K562 (cell line): ENCODE measurements at regions not wholly inside any gene's neighbourhood (a gene's known extent, or its start where the extent isn't known, plus 50 kb on each side); places are given as distances from the start of the nearest gene placed in this dataset.

ENCODE experiments used
- ATAC-seq: fragments of 200-7000 bp; cut with Tn5 transposase; 3 replicates; pipeline ENCODE4 v1.9.1; 2020; ENCODE audit warnings: moderate library complexity
- BruUV-seq: library from RNA; stranded (reverse); fragments of 400-500 nt; replicated peaks from 2 replicates; lab custom pipeline; 2021; lab: Mats Ljungman, UMichigan
- CTCF ChIA-PET: fragments of 300-600 bp; formaldehyde crosslinking; extraction: SDS; loops from one replicate; lab custom pipeline; 2021; ENCODE audit warnings: low intra/inter-chr PET ratio; lab: Yijun Ruan, JAX
- POLR2A ChIA-PET: fragments of 300-600, 350-650 bp; sonication (Branson Sonifier 250); formaldehyde crosslinking; extraction: SDS; loops from one replicate; lab custom pipeline; 2021; ENCODE audit warnings: antibody characterized with exemption, inconsistent platforms; lab: Yijun Ruan, JAX
- DNase-seq, 4 experiments: peaks; one replicate each; pipeline versions ENCODE4 v3.0.0 to v3.0.0-alpha.2; 2011 to 2018; ENCODE audit warnings: low spot score in 3 of 4, mixed read lengths in 3 of 4; ENCODE audit errors: extremely low read depth in 1 of 4
- FAIRE-seq: peaks from 2 replicates; lab custom pipeline; 2011; peaks lifted over from hg19 to GRCh38; lab: Jason Lieb, UNC
- H2AFZ ChIP-seq: 2 replicates; pipeline ENCODE4 v1.6.0; 2011; ENCODE audit warnings: low read depth, low read length, control low read depth, inconsistent platforms
- H3K27ac ChIP-seq: fragments of 200-600 bp; 3 replicates; pipeline ENCODE4 v1.8.0; 2011; ENCODE audit warnings: low read depth, mild to moderate bottlenecking, control low read depth, inconsistent platforms, low read length, moderate library complexity, mixed read lengths; ENCODE audit errors: extremely low read depth
- H3K27me3 ChIP-seq, 2 experiments: fragments of 300-600 bp in 1 of 2; 2 replicates in 1 of 2; 3 replicates in 1 of 2; pipeline versions ENCODE4 v1.6.0 to v1.8.0; 2011; ENCODE audit warnings: inconsistent platforms in 2 of 2, low read length in 2 of 2, mild to moderate bottlenecking in 1 of 2, mixed read lengths in 1 of 2, moderate library complexity in 1 of 2; ENCODE audit not compliant: control insufficient read depth in 2 of 2, insufficient read depth in 2 of 2
- H3K36me3 ChIP-seq: fragments of 300-600 bp; 3 replicates; pipeline ENCODE4 v1.8.0; 2011; ENCODE audit warnings: mild to moderate bottlenecking, low read length, inconsistent platforms; ENCODE audit not compliant: control insufficient read depth, insufficient read depth
- H3K4me1 ChIP-seq, 2 experiments: fragments of 200-600 bp in 1 of 2; replicated peaks in 1 of 2; 2 replicates in 1 of 2; 3 replicates in 1 of 2; pipeline versions ENCODE4 v1.5.1 to v1.8.0; 2011; ENCODE audit warnings: inconsistent platforms in 2 of 2, low read length in 2 of 2, mild to moderate bottlenecking in 1 of 2, mixed read lengths in 1 of 2, moderate library complexity in 1 of 2; ENCODE audit not compliant: control insufficient read depth in 2 of 2, insufficient read depth in 2 of 2
- H3K4me2 ChIP-seq: 2 replicates; pipeline ENCODE4 v1.6.1; 2011; ENCODE audit warnings: low read length, control low read depth, inconsistent platforms, mixed read lengths; ENCODE audit not compliant: insufficient read depth
- H3K4me3 ChIP-seq: fragments of 200-600 bp; sonication (generic), shearing (Covaris generic); 2 replicates; pipeline ENCODE4 v1.5.1; 2016; ENCODE audit warnings: control low read depth, inconsistent platforms
- H3K79me2 ChIP-seq: fragments of 200-600 bp; 3 replicates; pipeline ENCODE4 v1.8.0; 2011; ENCODE audit warnings: low read length, inconsistent platforms; ENCODE audit not compliant: control insufficient read depth, insufficient read depth
- H3K9ac ChIP-seq, 2 experiments: 2 replicates each; pipeline versions ENCODE4 v1.6.0 to v1.6.1; 2011; ENCODE audit warnings: low read depth in 2 of 2, low read length in 2 of 2, control low read depth in 1 of 2, inconsistent platforms in 1 of 2, mild to moderate bottlenecking in 1 of 2, mixed read lengths in 1 of 2; ENCODE audit not compliant: insufficient read depth in 1 of 2
- H3K9me1 ChIP-seq: one replicate; pipeline ENCODE4 v1.6.0; 2011; ENCODE audit warnings: inconsistent platforms, mild to moderate bottlenecking, low read length, moderate library complexity; ENCODE audit not compliant: control insufficient read depth, insufficient read depth
- H3K9me3 ChIP-seq: replicated peaks from 2 replicates; pipeline ENCODE4 v1.5.1; 2011; ENCODE audit warnings: low read depth, low read length, inconsistent platforms; ENCODE audit not compliant: control insufficient read depth, insufficient read depth
- H4K20me1 ChIP-seq: replicated peaks from 2 replicates; pipeline ENCODE4 v1.6.1; 2011; ENCODE audit warnings: low read length, inconsistent platforms, mixed read lengths; ENCODE audit not compliant: control insufficient read depth, insufficient read depth
- CBX1 ChIP-seq: sonication (generic); IDR thresholded peaks from 2 replicates; pipeline ENCODE4 v1.6.1; 2016; ENCODE audit warnings: antibody characterized with exemption, low read depth, mild to moderate bottlenecking
- CREB3L1 ChIP-seq: fragments of 450-650 bp; IDR thresholded peaks from 2 replicates; pipeline ENCODE4 v1.6.1; 2014; ENCODE audit warnings: low read depth, mild to moderate bottlenecking, moderate library complexity, borderline replicate concordance
- E4F1 ChIP-seq: fragments of 250-450 bp; sonication (Bioruptor Pico); IDR thresholded peaks from 2 replicates; pipeline ENCODE4 v1.5.0; 2021; ENCODE audit warnings: mild to moderate bottlenecking, borderline replicate concordance
- KDM2B ChIP-seq: fragments of 250-450 bp; sonication (Bioruptor Pico); IDR thresholded peaks from 2 replicates; pipeline ENCODE4 v1.8.0; 2021; ENCODE audit warnings: mild to moderate bottlenecking, moderate library complexity
- KLF13 ChIP-seq: fragments of 450-650 bp; IDR thresholded peaks from 2 replicates; pipeline ENCODE4 v1.6.1; 2016; ENCODE audit warnings: missing genetic modification characterization, low read depth, mild to moderate bottlenecking, missing compliant biosample characterization, moderate library complexity, borderline replicate concordance
- MAFK ChIP-seq: IDR thresholded peaks from 2 replicates; pipeline ENCODE4 v1.6.1; 2011; ENCODE audit warnings: low read length, improper control_type of control experiment
- POLR2A ChIP-seq: fragments of 450-650 bp; conservative IDR thresholded peaks from 2 replicates; pipeline ENCODE4 v1.6.1; 2016
- RNF2 ChIP-seq: sonication (generic); IDR thresholded peaks from 2 replicates; pipeline ENCODE4 v1.6.1; 2016
- SP2 ChIP-seq: IDR thresholded peaks from 2 replicates; pipeline ENCODE4 v1.6.1; 2011; ENCODE audit warnings: mild to moderate bottlenecking, low read depth, low read length, moderate library complexity; ENCODE audit not compliant: poor library complexity, severe bottlenecking; ENCODE audit errors: extremely low read depth
- TARDBP ChIP-seq: fragments of 450-650 bp; IDR thresholded peaks from 2 replicates; pipeline ENCODE4 v1.6.1; 2016
- ZBTB1 ChIP-seq: sonication (generic); formaldehyde crosslinking; IDR thresholded peaks from 2 replicates; pipeline ENCODE4 v1.8.1; 2023; ENCODE audit warnings: missing genetic modification reagents, low read depth, mild to moderate bottlenecking, borderline replicate concordance
- ZBTB8A ChIP-seq: fragments of 450-650 bp; IDR thresholded peaks from 2 replicates; pipeline ENCODE4 v1.6.1; 2018; ENCODE audit warnings: mild to moderate bottlenecking, moderate library complexity; ENCODE audit not compliant: partially characterized antibody
- ZNF140 ChIP-seq: fragments of 250-450 bp; sonication (Bioruptor Pico); IDR thresholded peaks from 2 replicates; pipeline ENCODE4 v1.8.0; 2021; ENCODE audit warnings: moderate library complexity, mild to moderate bottlenecking, inconsistent platforms
- ZNF584 ChIP-seq: fragments of 200-800 bp; sonication (Bioruptor generic); IDR thresholded peaks from 2 replicates; pipeline ENCODE4 v1.6.1; 2016; ENCODE audit warnings: low read depth, mild to moderate bottlenecking, missing genetic modification characterization, missing compliant biosample characterization
- ZNF644 ChIP-seq: fragments of 200-800 bp; sonication (Bioruptor generic); IDR thresholded peaks from 2 replicates; pipeline ENCODE4 v1.6.1; 2016; ENCODE audit warnings: low read depth, missing genetic modification characterization, missing compliant biosample characterization
- ZNF75A ChIP-seq: fragments of 450-650 bp; formaldehyde crosslinking; IDR thresholded peaks from 2 replicates; pipeline ENCODE4 v1.4.0; 2020; ENCODE audit warnings: mild to moderate bottlenecking
- WGBS: fragments of 100-300 bp; shearing (Covaris generic); methylation state at CpG from one replicate; pipeline ENCODE4 v1.1.6; 2016; ENCODE audit warnings: low coverage, mixed read lengths; ENCODE audit not compliant: insufficient coverage; ENCODE audit errors: missing lambda C conversion rate; 5-methylcytosine and 5-hydroxymethylcytosine counted together
- in situ Hi-C: fragments of 300-500 bp; cut with MboI; formaldehyde crosslinking; loops from 4 replicates; pipeline ENCODE4 v1.15.0; 2018; ENCODE audit warnings: inconsistent platforms, mixed read lengths
- intact Hi-C: fragments of 100-400 bp; cut with micrococcal nuclease; formaldehyde crosslinking; loops from 2 replicates; pipeline ENCODE4 v1.14.2; 2022
- TF ChIP-seq, protein P1 (sequence below), 2 experiments: fragments of 450-650 bp; IDR thresholded peaks; 2 replicates each; pipeline ENCODE4 v1.6.1; 2018; ENCODE audit warnings: mild to moderate bottlenecking in 2 of 2, low read depth in 1 of 2; ENCODE audit not compliant: partially characterized antibody in 2 of 2

GRCh38 chr3:68060910-68061309 lies 406.5 kb upstream of the SUCLG2 start:
- intact Hi-C loops = no loop called here
- 0% methylated on average over 5 of the region's 5 CpGs for WGBS
- ATAC-seq = no peak
- Histone ChIP-seq H3K36me3 (no peaks in the 10 kb centered on the region), H4K20me1 (no peaks in the 10 kb centered on the region), H3K27me3 (no peaks in the 10 kb centered on the region), H3K9me3 (no peaks in the 10 kb centered on the region), H3K9me1 (no peaks in the 10 kb centered on the region), H3K4me2 (no peak overlapping the region), H3K9ac (no peak overlapping the region), H3K27ac (no peak overlapping the region), H2AFZ (no peak overlapping the region), H3K4me3 (no peak overlapping the region), H3K79me2 (no peaks in the 10 kb centered on the region), H3K4me1 (no peaks in the 10 kb centered on the region)
- no peak for DNase-seq
- CTCF ChIA-PET = no interaction called here
- in situ Hi-C loops = no loop called here
- no peak for FAIRE-seq
- POLR2A ChIA-PET = no interaction called here
- TF ChIP-seq ZNF584 (CRISPR knock-in tag) (no peak), KDM2B (CRISPR knock-in tag) (no peak), MAFK (no peak), ZBTB1 (CRISPR knock-in tag) (no peak), KLF13 (no peak), ZBTB8A (no peak), CBX1 (no peak), SP2 (no peak), ZNF140 (CRISPR knock-in tag) (no peak), ZNF644 (tag) (no peak), TARDBP (no peak), CREB3L1 (no peak), ZNF75A (CRISPR knock-in tag) (no peak), POLR2A (no peak), RNF2 (no peak), E4F1 (CRISPR knock-in tag) (no peak)
- TF ChIP-seq, protein P1, sequence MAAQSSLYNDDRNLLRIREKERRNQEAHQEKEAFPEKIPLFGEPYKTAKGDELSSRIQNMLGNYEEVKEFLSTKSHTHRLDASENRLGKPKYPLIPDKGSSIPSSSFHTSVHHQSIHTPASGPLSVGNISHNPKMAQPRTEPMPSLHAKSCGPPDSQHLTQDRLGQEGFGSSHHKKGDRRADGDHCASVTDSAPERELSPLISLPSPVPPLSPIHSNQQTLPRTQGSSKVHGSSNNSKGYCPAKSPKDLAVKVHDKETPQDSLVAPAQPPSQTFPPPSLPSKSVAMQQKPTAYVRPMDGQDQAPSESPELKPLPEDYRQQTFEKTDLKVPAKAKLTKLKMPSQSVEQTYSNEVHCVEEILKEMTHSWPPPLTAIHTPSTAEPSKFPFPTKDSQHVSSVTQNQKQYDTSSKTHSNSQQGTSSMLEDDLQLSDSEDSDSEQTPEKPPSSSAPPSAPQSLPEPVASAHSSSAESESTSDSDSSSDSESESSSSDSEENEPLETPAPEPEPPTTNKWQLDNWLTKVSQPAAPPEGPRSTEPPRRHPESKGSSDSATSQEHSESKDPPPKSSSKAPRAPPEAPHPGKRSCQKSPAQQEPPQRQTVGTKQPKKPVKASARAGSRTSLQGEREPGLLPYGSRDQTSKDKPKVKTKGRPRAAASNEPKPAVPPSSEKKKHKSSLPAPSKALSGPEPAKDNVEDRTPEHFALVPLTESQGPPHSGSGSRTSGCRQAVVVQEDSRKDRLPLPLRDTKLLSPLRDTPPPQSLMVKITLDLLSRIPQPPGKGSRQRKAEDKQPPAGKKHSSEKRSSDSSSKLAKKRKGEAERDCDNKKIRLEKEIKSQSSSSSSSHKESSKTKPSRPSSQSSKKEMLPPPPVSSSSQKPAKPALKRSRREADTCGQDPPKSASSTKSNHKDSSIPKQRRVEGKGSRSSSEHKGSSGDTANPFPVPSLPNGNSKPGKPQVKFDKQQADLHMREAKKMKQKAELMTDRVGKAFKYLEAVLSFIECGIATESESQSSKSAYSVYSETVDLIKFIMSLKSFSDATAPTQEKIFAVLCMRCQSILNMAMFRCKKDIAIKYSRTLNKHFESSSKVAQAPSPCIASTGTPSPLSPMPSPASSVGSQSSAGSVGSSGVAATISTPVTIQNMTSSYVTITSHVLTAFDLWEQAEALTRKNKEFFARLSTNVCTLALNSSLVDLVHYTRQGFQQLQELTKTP (IDR thresholded peaks at IDR 0.05; ENCODE audit: low read depth in 1 of 2, partially characterized antibody in 2 of 2) = no peak
- BruUV-seq = no TSS peak
